Left ventricle myocardium superior (tissue), 1 donor: ENCODE measurements at regions not wholly inside any gene's neighbourhood (a gene's known extent, or its start where the extent isn't known, plus 50 kb on each side); places are given as distances from the start of the nearest gene placed in this dataset.
"Not testable (repeated sequence)": the region's sequence is repeated elsewhere in the genome, so short reads cannot be mapped to it uniquely, and the experiment has no call there.

Source experiments
- ATAC-seq: fragments of 200-7000 bp; cut with Tn5 transposase; one replicate; pipeline ENCODE4 v1.9.1; 2020; ENCODE audit warnings: mild to moderate bottlenecking, moderate library complexity
- DNase-seq: peaks from one replicate; pipeline ENCODE4 v3.0.0-alpha.2; 2020
- intact Hi-C: fragments of 100-400 bp; cut with micrococcal nuclease; formaldehyde crosslinking; loops from one replicate; pipeline ENCODE4 v1.11.0; 2022
- donor health status: DM: no; HTN: yes; CAD: no; lungs with severe emphysema.

GRCh38 chr2:224217233-224217961 is 178.3 kb upstream of the SERPINE2 start:
- intact Hi-C loops, result no loop called here
- DNase-seq, result no peak
- ATAC-seq, result no peak

- ATAC-seq, DNase-seq, intact Hi-C loops: not testable (repeated sequence)
These were observed 176.5 kb upstream of the SERPINE2 start for GRCh38 chr2:224215611-224216010.

- intact Hi-C loops, result no loop called here
- no peak for ATAC-seq
- DNase-seq, result no peak
These were observed 174.3 kb upstream of the SERPINE2 start for GRCh38 chr2:224213396-224213795.

- intact Hi-C loops, result no loop called here
- ATAC-seq (no peak), DNase-seq (no peak)
These were observed 172.7 kb upstream of the SERPINE2 start for GRCh38 chr2:224211791-224212190.

- no peak for DNase-seq
- ATAC-seq, result no peak
- intact Hi-C loops, result no loop called here
These were observed 172.0 kb upstream of the SERPINE2 start for GRCh38 chr2:224211181-224211480.

- intact Hi-C loops, result no loop called here
- ATAC-seq, result no peak
- no peak for DNase-seq
These were observed 171.4 kb upstream of the SERPINE2 start for GRCh38 chr2:224210286-224211180.

- no peak for ATAC-seq
- no peak for DNase-seq
- intact Hi-C loops, result no loop called here
These were observed 170.6 kb upstream of the SERPINE2 start for GRCh38 chr2:224209555-224210285.

GRCh38 chr2:224208443-224208842 is 169.4 kb upstream of the SERPINE2 start:
- DNase-seq (no peak), ATAC-seq (no peak)
- intact Hi-C loops, result no loop called here

- intact Hi-C loops, result no loop called here
- ATAC-seq, result no peak
These were observed 168.9 kb upstream of the SERPINE2 start for GRCh38 chr2:224208007-224208406.

GRCh38 chr2:224206816-224207215 is 167.7 kb upstream of the SERPINE2 start:
- DNase-seq, result no peak
- no peak for ATAC-seq
- intact Hi-C loops, result no loop called here

More at GRCh38 chr2:224208007-224208406, 168.9 kb upstream of the SERPINE2 start:
- no peak for DNase-seq

- ATAC-seq (no peak), DNase-seq (no peak)
- intact Hi-C loops, result no loop called here
These were observed 163.3 kb upstream of the SERPINE2 start for GRCh38 chr2:224202281-224202865.

GRCh38 chr2:224198436-224198835 is 159.3 kb upstream of the SERPINE2 start:
- intact Hi-C loops, result no loop called here
- no peak for DNase-seq
- ATAC-seq, result no peak

GRCh38 chr2:224196810-224197209 is 157.7 kb upstream of the SERPINE2 start:
- no peak for DNase-seq
- ATAC-seq, result no peak
- intact Hi-C loops, result no loop called here

- DNase-seq (no peak), ATAC-seq (peak; percentile 98)
- intact Hi-C loops, result no loop called here
These were observed 157.0 kb upstream of the SERPINE2 start for GRCh38 chr2:224195925-224196571.

GRCh38 chr2:224194161-224194560 is 155.1 kb upstream of the SERPINE2 start:
- ATAC-seq (no peak), DNase-seq (no peak)
- intact Hi-C loops, result no loop called here

GRCh38 chr2:224191465-224191864 is 152.4 kb upstream of the SERPINE2 start:
- intact Hi-C loops, result no loop called here
- ATAC-seq (no peak), DNase-seq (no peak)

- DNase-seq (no peak), ATAC-seq (no peak)
- intact Hi-C loops, result no loop called here
These were observed 151.8 kb upstream of the SERPINE2 start for GRCh38 chr2:224190936-224191270.

- intact Hi-C loops, result no loop called here
- ATAC-seq (no peak), DNase-seq (no peak)
These were observed 151.3 kb upstream of the SERPINE2 start for GRCh38 chr2:224190234-224190935.

GRCh38 chr2:224187220-224187619 is 148.1 kb upstream of the SERPINE2 start:
- ATAC-seq (no peak), DNase-seq (no peak)
- intact Hi-C loops, result no loop called here
